Transverse colon (tissue), 4 donors: ENCODE measurements at regions not wholly inside any gene's neighbourhood (a gene's known extent, or its start where the extent isn't known, plus 50 kb on each side); places are given as distances from the start of the nearest gene placed in this dataset.
A peak's percentile ranks its signal among the peaks of the same experiment; 100 is the strongest.

ENCODE experiments used
- DNase-seq: peaks from one replicate; pipeline ENCODE4 v3.0.0-alpha.2; 2019
- H3K27ac ChIP-seq, 4 donors: fragments of 200-600 bp; sonication (generic); 2 replicates each; pipeline ENCODE4 v1.5.1; 2016 to 2018; ENCODE audit warnings: inconsistent platforms in 4 of 4
- H3K27me3 ChIP-seq: fragments of 200-600 bp; sonication (generic); 2 replicates; pipeline ENCODE4 v1.5.1; 2017; ENCODE audit warnings: inconsistent platforms
- H3K36me3 ChIP-seq, 4 donors: fragments of 200-600 bp; sonication (generic); 2 replicates each; pipeline ENCODE4 v1.5.1; 2017 to 2019; ENCODE audit warnings: inconsistent platforms in 4 of 4
- H3K4me1 ChIP-seq, 4 donors: fragments of 200-600 bp; sonication (generic); 2 replicates each; pipeline ENCODE4 v1.5.1; 2017 to 2020; ENCODE audit warnings: inconsistent platforms in 4 of 4
- H3K4me3 ChIP-seq, 4 donors: fragments of 200-600 bp; sonication (generic); 1 replicate in 1 of 4; 2 replicates in 3 of 4; pipeline versions ENCODE4 v1.5.1 to v1.6.1; 2017 to 2019; ENCODE audit warnings: inconsistent platforms in 4 of 4
- H3K9me3 ChIP-seq, 2 donors: fragments of 200-600 bp; sonication (generic); 2 replicates each; pipeline ENCODE4 v1.5.1; 2017 to 2019; ENCODE audit warnings: inconsistent platforms in 2 of 2
- CTCF ChIP-seq, 5 experiments: fragments of 200-600 bp in 3 of 5; fragments of 450-650 bp in 2 of 5; sonication (generic) in 3 of 5; IDR thresholded peaks; 1 replicate in 2 of 5; 2 replicates in 3 of 5; pipeline ENCODE4 v1.5.1; 2016 to 2017; ENCODE audit warnings: antibody characterized with exemption in 5 of 5, inconsistent platforms in 3 of 5, mild to moderate bottlenecking in 2 of 5, moderate library complexity in 1 of 5
- EP300 ChIP-seq: sonication (generic); formaldehyde crosslinking; IDR thresholded peaks from one replicate; pipeline ENCODE4 v1.6.1; 2017; ENCODE audit warnings: antibody characterized with exemption, low read depth
- POLR2A ChIP-seq: fragments of 450-650 bp; IDR thresholded peaks from one replicate; pipeline ENCODE4 v1.6.1; 2016; ENCODE audit warnings: antibody characterized with exemption, mild to moderate bottlenecking, moderate library complexity
- POLR2AphosphoS5 ChIP-seq, 3 donors: sonication (generic); formaldehyde crosslinking; IDR thresholded peaks; one replicate each; pipeline ENCODE4 v1.6.1; 2016; ENCODE audit warnings: antibody characterized with exemption in 3 of 3
- WGBS, 2 donors: methylation state at CpG; one replicate each; pipeline ENCODE4 v1.1.5; 2018; ENCODE audit warnings: low coverage in 1 of 2; 5-methylcytosine and 5-hydroxymethylcytosine counted together
- in situ Hi-C, 4 donors: fragments of 200-750 bp; cut with MboI; loops; one replicate each; pipeline versions ENCODE4 v1.15.0 to v1.15.1; 2017; ENCODE audit warnings: low sequenced_read_pairs in 3 of 4, low pct_ligation_motif_present in 1 of 4, low pct_unique_long_range_greater_than_20kb in 1 of 4
- intact Hi-C: fragments of 100-400 bp; cut with DNase I; formaldehyde crosslinking; loops from one replicate; pipeline ENCODE4 v1.15.1; 2023; ENCODE audit warnings: low total_unique reads

GRCh38 chr2:486371-486770, 190.8 kb downstream of the TMEM18 start:
- in situ Hi-C loops = no loop called here
- H3K4me1 ChIP-seq = no peaks in the 10 kb centered on the region
- H3K27me3 ChIP-seq = peaks cover 4% of the 10 kb centered on the region
- no peak overlapping the region for H3K4me3 ChIP-seq
- no peak overlapping the region for H3K27ac ChIP-seq
- TF ChIP-seq POLR2A (no peak), EP300 (no peak), CTCF (IDR thresholded peaks at IDR 0.05) (no peak), POLR2AphosphoS5 (IDR thresholded peaks at IDR 0.05) (no peak)
- H3K36me3 ChIP-seq = no peaks in the 10 kb centered on the region
- intact Hi-C loops = no loop called here
- H3K9me3 ChIP-seq = no peaks in the 10 kb centered on the region
- WGBS, 2 donors = 93% methylated on average over 11 of the region's 11 CpGs; no CpG with 5 or more reads in 1 of the 2 donors
- no peak for DNase-seq

GRCh38 chr2:481388-481787, 193.5 kb upstream of the ALKAL2 start:
- H3K27me3 ChIP-seq = peaks cover 5% of the 10 kb centered on the region
- 82% methylated on average over 16 of the region's 16 CpGs; no CpG with 5 or more reads in 1 of the 2 donors for WGBS, 2 donors
- H3K4me3 ChIP-seq = no peak overlapping the region
- no peaks in the 10 kb centered on the region for H3K4me1 ChIP-seq
- DNase-seq = no peak
- TF ChIP-seq EP300 = no peak
- TF ChIP-seq POLR2A = no peak
- TF ChIP-seq CTCF (IDR thresholded peaks at IDR 0.05) = no peak
- TF ChIP-seq POLR2AphosphoS5 (IDR thresholded peaks at IDR 0.05) = no peak
- H3K27ac ChIP-seq = no peak overlapping the region
- no peaks in the 10 kb centered on the region for H3K9me3 ChIP-seq
- no peaks in the 10 kb centered on the region for H3K36me3 ChIP-seq
- intact Hi-C loops = no loop called here
- in situ Hi-C loops = no loop called here

GRCh38 chr2:479490-480176, 191.7 kb upstream of the ALKAL2 start:
- Histone ChIP-seq H3K27ac (no peak overlapping the region), H3K36me3 (no peaks in the 10 kb centered on the region), H3K4me1 (no peaks in the 10 kb centered on the region), H3K27me3 (peaks cover 5% of the 10 kb centered on the region), H3K4me3 (peak overlapping the region in 2 of 4 donors; percentile 6 to 16), H3K9me3 (no peaks in the 10 kb centered on the region)
- 28 to 35% methylated on average over 5 to 13 of the region's 13 CpGs for WGBS, 2 donors
- in situ Hi-C loops = no loop called here
- DNase-seq = no peak
- TF ChIP-seq POLR2AphosphoS5 (IDR thresholded peaks at IDR 0.05) = no peak
- no peak for TF ChIP-seq EP300
- no peak for TF ChIP-seq CTCF (IDR thresholded peaks at IDR 0.05)
- no peak for TF ChIP-seq POLR2A
- intact Hi-C loops = no loop called here

GRCh38 chr2:479031-479430, 191.1 kb upstream of the ALKAL2 start:
- Histone ChIP-seq H3K9me3 (no peaks in the 10 kb centered on the region), H3K27me3 (peaks cover 5% of the 10 kb centered on the region), H3K27ac (no peak overlapping the region), H3K36me3 (no peaks in the 10 kb centered on the region), H3K4me3 (no peak overlapping the region), H3K4me1 (no peaks in the 10 kb centered on the region)
- TF ChIP-seq CTCF (IDR thresholded peaks at IDR 0.05) (no peak), POLR2A (no peak), EP300 (no peak), POLR2AphosphoS5 (IDR thresholded peaks at IDR 0.05) (no peak)
- WGBS, 2 donors = 64 to 75% methylated on average over 4 to 11 of the region's 11 CpGs
- intact Hi-C loops (no loop called here), in situ Hi-C loops (no loop called here)
- no peak for DNase-seq
